Left lung (tissue), 4 donors: ENCODE measurements at regions not wholly inside any gene's neighbourhood (a gene's known extent, or its start where the extent isn't known, plus 50 kb on each side); places are given as distances from the start of the nearest gene placed in this dataset.

Experiments
- ATAC-seq: fragments of 200-7000 bp; cut with Tn5 transposase; one replicate; pipeline ENCODE4 v1.9.1; 2020; ENCODE audit warnings: moderate library complexity
- DNase-seq, 4 donors: peaks; one replicate each; pipeline ENCODE4 v3.0.0-alpha.2; 2013 to 2020
- H3K27ac ChIP-seq, 2 donors: fragments of 200-600 bp; sonication (generic) in 1 of 2; one replicate each; pipeline versions ENCODE4 v1.5.0 to v1.8.0; 2020 to 2021
- H3K27me3 ChIP-seq, 2 donors: fragments of 200-600 bp; sonication (generic) in 1 of 2; one replicate each; pipeline versions ENCODE4 v1.5.0 to v1.8.0; 2020 to 2021
- H3K36me3 ChIP-seq, 2 donors: fragments of 200-600 bp; sonication (generic) in 1 of 2; one replicate each; pipeline versions ENCODE4 v1.5.0 to v1.8.0; 2020 to 2021
- H3K4me1 ChIP-seq, 2 donors: fragments of 200-600 bp; one replicate each; pipeline ENCODE4 v1.8.0; 2021
- H3K4me3 ChIP-seq, 2 donors: fragments of 200-600 bp; sonication (generic) in 1 of 2; one replicate each; pipeline versions ENCODE4 v1.5.0 to v1.8.0; 2020 to 2021; ENCODE audit warnings: mild to moderate bottlenecking in 1 of 2
- H3K9me3 ChIP-seq, 2 donors: fragments of 200-600 bp; sonication (generic) in 1 of 2; one replicate each; pipeline versions ENCODE4 v1.5.0 to v1.8.0; 2020 to 2021
- intact Hi-C, 2 donors: fragments of 100-400 bp; cut with DNase I; formaldehyde crosslinking; loops; one replicate each; pipeline versions ENCODE4 v1.11.2 to v1.14.2; 2022
- TF ChIP-seq, protein P1 (sequence below), 2 donors: fragments of 200-600 bp; sonication (generic) in 1 of 2; IDR thresholded peaks; one replicate each; pipeline versions ENCODE4 v1.5.0 to v1.8.0; 2021; ENCODE audit warnings: antibody characterized with exemption in 2 of 2
- donor health status: DM: no; HTN: yes; CAD: no.
- donor health status: DM: no; HTN: no; CAD: no.

GRCh38 chr13:40168425-40169166 lies 497.8 kb downstream of the FOXO1 start:
- H3K4me1 ChIP-seq = no peaks in the 10 kb centered on the region
- TF ChIP-seq, protein P1, sequence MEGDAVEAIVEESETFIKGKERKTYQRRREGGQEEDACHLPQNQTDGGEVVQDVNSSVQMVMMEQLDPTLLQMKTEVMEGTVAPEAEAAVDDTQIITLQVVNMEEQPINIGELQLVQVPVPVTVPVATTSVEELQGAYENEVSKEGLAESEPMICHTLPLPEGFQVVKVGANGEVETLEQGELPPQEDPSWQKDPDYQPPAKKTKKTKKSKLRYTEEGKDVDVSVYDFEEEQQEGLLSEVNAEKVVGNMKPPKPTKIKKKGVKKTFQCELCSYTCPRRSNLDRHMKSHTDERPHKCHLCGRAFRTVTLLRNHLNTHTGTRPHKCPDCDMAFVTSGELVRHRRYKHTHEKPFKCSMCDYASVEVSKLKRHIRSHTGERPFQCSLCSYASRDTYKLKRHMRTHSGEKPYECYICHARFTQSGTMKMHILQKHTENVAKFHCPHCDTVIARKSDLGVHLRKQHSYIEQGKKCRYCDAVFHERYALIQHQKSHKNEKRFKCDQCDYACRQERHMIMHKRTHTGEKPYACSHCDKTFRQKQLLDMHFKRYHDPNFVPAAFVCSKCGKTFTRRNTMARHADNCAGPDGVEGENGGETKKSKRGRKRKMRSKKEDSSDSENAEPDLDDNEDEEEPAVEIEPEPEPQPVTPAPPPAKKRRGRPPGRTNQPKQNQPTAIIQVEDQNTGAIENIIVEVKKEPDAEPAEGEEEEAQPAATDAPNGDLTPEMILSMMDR (IDR thresholded peaks at IDR 0.05) = no peak
- ATAC-seq = no peak

GRCh38 chr13:40169476-40169875 lies 497.0 kb downstream of the FOXO1 start:
- Histone ChIP-seq H3K4me1 (no peaks in the 10 kb centered on the region), H3K4me3 (no peak overlapping the region), H3K36me3 (no peaks in the 10 kb centered on the region), H3K27me3 (peaks cover 0 to 23% of the 10 kb centered on the region in 2 donors), H3K27ac (no peak overlapping the region), H3K9me3 (no peaks in the 10 kb centered on the region)
- ATAC-seq (no peak), DNase-seq (no peak)
- intact Hi-C loops = no loop called here
- TF ChIP-seq, protein P1 (IDR thresholded peaks at IDR 0.05) = no peak

More at GRCh38 chr13:40168425-40169166, 497.8 kb downstream of the FOXO1 start:
- H3K27me3 ChIP-seq = peaks cover 0 to 23% of the 10 kb centered on the region in 2 donors
- no peak overlapping the region for H3K4me3 ChIP-seq
- no peak for DNase-seq
- H3K36me3 ChIP-seq = no peaks in the 10 kb centered on the region
- H3K9me3 ChIP-seq = no peaks in the 10 kb centered on the region
- intact Hi-C loops = no loop called here
- H3K27ac ChIP-seq = no peak overlapping the region

GRCh38 chr13:40170091-40170490 lies 496.4 kb downstream of the FOXO1 start:
- ATAC-seq = no peak
- H3K27ac ChIP-seq = no peak overlapping the region

DNA sequence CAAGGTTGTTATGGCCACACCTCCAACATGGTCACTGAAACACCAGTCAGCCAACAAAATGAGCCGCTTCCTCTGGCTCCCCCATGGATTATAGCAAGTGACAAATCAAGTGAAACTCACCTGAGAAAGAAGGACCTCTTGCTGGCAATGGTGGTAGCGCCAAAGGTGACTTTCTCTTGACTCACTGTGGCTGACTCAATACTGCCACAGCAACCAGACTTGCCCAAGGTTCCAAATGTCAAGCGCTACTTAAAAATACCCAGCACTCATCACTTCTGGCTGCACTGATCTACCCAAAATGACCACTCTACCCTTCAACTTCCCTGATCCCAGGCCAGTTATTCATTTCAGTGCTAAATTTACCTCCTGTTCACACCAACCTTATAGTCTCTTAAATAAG lies 495.5 kb downstream of the FOXO1 start:
- Histone ChIP-seq H3K9me3 (no peaks in the 10 kb centered on the region), H3K4me3 (no peak overlapping the region), H3K27ac (no peak overlapping the region), H3K27me3 (peaks cover 0 to 23% of the 10 kb centered on the region in 2 donors), H3K4me1 (no peaks in the 10 kb centered on the region), H3K36me3 (no peaks in the 10 kb centered on the region)
- intact Hi-C loops = no loop called here
- DNase-seq (no peak), ATAC-seq (no peak)
- TF ChIP-seq, protein P1 (IDR thresholded peaks at IDR 0.05) = no peak

More at GRCh38 chr13:40170091-40170490, 496.4 kb downstream of the FOXO1 start:
- Histone ChIP-seq H3K4me1 (no peaks in the 10 kb centered on the region), H3K4me3 (no peak overlapping the region), H3K27me3 (peaks cover 0 to 23% of the 10 kb centered on the region in 2 donors), H3K9me3 (no peaks in the 10 kb centered on the region), H3K36me3 (no peaks in the 10 kb centered on the region)
- intact Hi-C loops = no loop called here
- TF ChIP-seq, protein P1 (IDR thresholded peaks at IDR 0.05) = no peak
- DNase-seq = no peak

- H3K4me1 ChIP-seq = no peaks in the 10 kb centered on the region
- TF ChIP-seq, protein P1 (IDR thresholded peaks at IDR 0.05) = no peak
- intact Hi-C loops = no loop called here
- H3K36me3 ChIP-seq = no peaks in the 10 kb centered on the region
- no peak for DNase-seq
- H3K27ac ChIP-seq = no peak overlapping the region
- H3K4me3 ChIP-seq = no peak overlapping the region
- no peak for ATAC-seq
- H3K9me3 ChIP-seq = no peaks in the 10 kb centered on the region
- H3K27me3 ChIP-seq = peaks cover 0 to 23% of the 10 kb centered on the region in 2 donors
Measured at GRCh38 chr13:40171566-40171965, 494.9 kb downstream of the FOXO1 start.
